WTC11 (cell line): ENCODE measurements at regions not wholly inside any gene's neighbourhood (a gene's known extent, or its start where the extent isn't known, plus 50 kb on each side); places are given as distances from the start of the nearest gene placed in this dataset.

Source experiments
- CTCF ChIP-seq: fragments of 200-600 bp; IDR thresholded peaks from 2 replicates; pipeline ENCODE4 v1.8.0; 2022; ENCODE audit warnings: antibody characterized with exemption
- E2F5 ChIP-seq: sonication (generic); formaldehyde crosslinking; IDR thresholded peaks from 2 replicates; pipeline ENCODE4 v1.8.1; 2022; ENCODE audit warnings: mild to moderate bottlenecking, moderate library complexity, missing genetic modification reagents
- ESRRA ChIP-seq: sonication (generic); formaldehyde crosslinking; IDR thresholded peaks from 2 replicates; pipeline ENCODE4 v1.8.1; 2022; ENCODE audit warnings: mild to moderate bottlenecking, missing genetic modification reagents, borderline replicate concordance
- JUN ChIP-seq: sonication (generic); formaldehyde crosslinking; IDR thresholded peaks from 2 replicates; pipeline ENCODE4 v1.8.0; 2023; ENCODE audit warnings: mild to moderate bottlenecking, missing genetic modification reagents
- NR1H2 ChIP-seq: sonication (generic); formaldehyde crosslinking; IDR thresholded peaks from 2 replicates; pipeline ENCODE4 v1.9.0; 2021; ENCODE audit warnings: mild to moderate bottlenecking, moderate library complexity, missing genetic modification reagents
- NR2C2 ChIP-seq: sonication (generic); formaldehyde crosslinking; IDR thresholded peaks from 2 replicates; pipeline ENCODE4 v1.8.0; 2022; ENCODE audit warnings: mild to moderate bottlenecking, missing genetic modification reagents
- SP1 ChIP-seq: sonication (generic); formaldehyde crosslinking; conservative IDR thresholded peaks from 2 replicates; pipeline ENCODE4 v1.8.1; 2022; ENCODE audit warnings: missing genetic modification reagents
- USF2 ChIP-seq: sonication (generic); formaldehyde crosslinking; IDR thresholded peaks from 2 replicates; pipeline ENCODE4 v1.8.1; 2023; ENCODE audit warnings: mild to moderate bottlenecking, missing genetic modification reagents, moderate library complexity
- ZNF263 ChIP-seq: sonication (generic); formaldehyde crosslinking; IDR thresholded peaks from 2 replicates; pipeline ENCODE4 v1.8.1; 2022; ENCODE audit warnings: low read depth, mild to moderate bottlenecking, moderate library complexity, missing genetic modification reagents
- ZNF281 ChIP-seq: sonication (generic); formaldehyde crosslinking; IDR thresholded peaks from 2 replicates; pipeline ENCODE4 v1.8.0; 2023; ENCODE audit warnings: mild to moderate bottlenecking, missing genetic modification reagents
- TF ChIP-seq, protein P1 (sequence below): sonication (generic); formaldehyde crosslinking; IDR thresholded peaks from 2 replicates; pipeline ENCODE4 v1.8.1; 2023; ENCODE audit warnings: mild to moderate bottlenecking, moderate library complexity, missing genetic modification reagents

- TF ChIP-seq NR2C2 (no peak), CTCF (no peak), E2F5 (CRISPR knock-in tag) (no peak), JUN (CRISPR knock-in tag) (no peak), SP1 (CRISPR knock-in tag) (no peak), ZNF281 (CRISPR knock-in tag) (no peak), ESRRA (CRISPR knock-in tag) (no peak), NR1H2 (no peak), ZNF263 (CRISPR knock-in tag) (no peak), USF2 (CRISPR knock-in tag) (no peak)
- TF ChIP-seq, protein P1, sequence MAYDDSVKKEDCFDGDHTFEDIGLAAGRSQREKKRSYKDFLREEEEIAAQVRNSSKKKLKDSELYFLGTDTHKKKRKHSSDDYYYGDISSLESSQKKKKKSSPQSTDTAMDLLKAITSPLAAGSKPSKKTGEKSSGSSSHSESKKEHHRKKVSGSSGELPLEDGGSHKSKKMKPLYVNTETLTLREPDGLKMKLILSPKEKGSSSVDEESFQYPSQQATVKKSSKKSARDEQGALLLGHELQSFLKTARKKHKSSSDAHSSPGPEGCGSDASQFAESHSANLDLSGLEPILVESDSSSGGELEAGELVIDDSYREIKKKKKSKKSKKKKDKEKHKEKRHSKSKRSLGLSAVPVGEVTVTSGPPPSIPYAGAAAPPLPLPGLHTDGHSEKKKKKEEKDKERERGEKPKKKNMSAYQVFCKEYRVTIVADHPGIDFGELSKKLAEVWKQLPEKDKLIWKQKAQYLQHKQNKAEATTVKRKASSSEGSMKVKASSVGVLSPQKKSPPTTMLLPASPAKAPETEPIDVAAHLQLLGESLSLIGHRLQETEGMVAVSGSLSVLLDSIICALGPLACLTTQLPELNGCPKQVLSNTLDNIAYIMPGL: no peak
Observed at GRCh38 chr7:25686493-25686892, 458.2 kb upstream of the NPVF start.
